ENCODE measurements at regions not wholly inside any gene's neighbourhood (a gene's known extent, or its start where the extent isn't known, plus 50 kb on each side); places are given as distances from the start of the nearest gene placed in this dataset.
A peak's percentile ranks its signal among the peaks of the same experiment; 100 is the strongest.
"Not testable (repeated sequence)": the region's sequence is repeated elsewhere in the genome, so short reads cannot be mapped to it uniquely, and the experiment has no call there.

- not testable (repeated sequence) for DNase-seq
Measured at GRCh38 chr21:32823296-32823695, 51.7 kb upstream of the PAXBP1 start.

GRCh38 chr21:32824950-32825349 lies 53.4 kb upstream of the PAXBP1 start:
- DNase-seq, result no peak

DNA sequence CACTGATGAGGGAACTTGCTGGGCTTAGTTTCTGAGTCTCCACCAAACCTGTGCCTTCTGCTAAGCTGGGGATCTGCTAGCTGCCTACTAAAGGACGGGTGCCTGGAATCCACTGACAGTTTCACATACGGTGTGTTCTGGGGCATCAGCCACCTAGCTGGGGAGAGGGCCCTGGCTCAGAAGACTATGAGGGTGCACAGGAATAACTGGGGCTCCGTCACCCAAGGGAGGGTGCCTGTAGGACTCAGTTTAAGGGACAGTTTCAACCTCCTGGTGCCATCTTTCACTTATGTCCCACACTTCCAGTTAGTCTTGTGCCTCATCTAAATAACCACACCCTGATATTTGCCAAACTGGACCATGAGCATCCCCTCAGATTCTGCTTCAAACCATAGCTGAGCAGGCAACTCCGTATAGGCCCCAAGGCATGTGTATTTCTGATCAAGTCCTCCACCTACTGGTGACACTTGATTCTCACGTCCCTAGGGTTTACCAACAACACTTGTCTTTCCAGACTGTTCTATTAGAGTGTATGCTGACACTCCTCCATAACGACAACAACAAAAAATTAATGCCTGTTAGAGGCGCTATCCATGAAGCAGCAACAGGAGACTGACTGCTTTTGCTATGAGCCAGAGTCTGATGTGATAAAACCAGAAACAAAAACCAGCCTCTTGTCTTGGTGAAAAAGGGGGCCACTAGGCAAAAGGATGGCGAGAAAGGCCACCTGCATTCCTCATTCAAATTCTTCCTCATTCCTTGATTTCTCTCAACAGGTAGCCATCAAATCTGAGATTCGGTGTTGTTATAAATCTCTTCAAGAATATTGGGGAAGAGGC lies 55.0 kb upstream of the PAXBP1 start:
- peak; percentile 85 for DNase-seq

- DNase-seq, result no peak
Measured at GRCh38 chr21:32828908-32829307, 57.4 kb upstream of the PAXBP1 start.

- DNase-seq, result no peak
Measured at GRCh38 chr21:32829504-32829903, 57.9 kb upstream of the PAXBP1 start.

- DNase-seq, result not testable (repeated sequence)
Measured at GRCh38 chr21:32831779-32832178, 60.2 kb upstream of the PAXBP1 start.

- DNase-seq, result no peak
Measured at GRCh38 chr21:32834211-32834915, 62.8 kb upstream of the PAXBP1 start.

DNA sequence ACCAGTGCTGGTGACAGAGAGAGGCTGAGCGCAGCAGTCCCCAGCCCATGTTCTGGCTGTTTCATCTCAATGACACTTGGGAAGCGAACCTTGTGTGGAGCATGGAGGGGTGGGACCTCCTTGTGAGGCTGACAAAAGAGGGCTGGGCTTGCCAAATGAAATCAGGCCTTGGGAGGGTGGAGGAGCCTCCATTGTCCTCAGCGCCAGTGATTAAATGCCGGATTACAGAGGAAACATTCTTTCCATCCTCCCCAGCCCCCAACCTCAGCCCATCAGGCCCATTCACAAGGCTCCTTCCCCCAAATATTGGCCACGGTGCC lies 63.3 kb upstream of the PAXBP1 start:
- DNase-seq, result no peak

DNA sequence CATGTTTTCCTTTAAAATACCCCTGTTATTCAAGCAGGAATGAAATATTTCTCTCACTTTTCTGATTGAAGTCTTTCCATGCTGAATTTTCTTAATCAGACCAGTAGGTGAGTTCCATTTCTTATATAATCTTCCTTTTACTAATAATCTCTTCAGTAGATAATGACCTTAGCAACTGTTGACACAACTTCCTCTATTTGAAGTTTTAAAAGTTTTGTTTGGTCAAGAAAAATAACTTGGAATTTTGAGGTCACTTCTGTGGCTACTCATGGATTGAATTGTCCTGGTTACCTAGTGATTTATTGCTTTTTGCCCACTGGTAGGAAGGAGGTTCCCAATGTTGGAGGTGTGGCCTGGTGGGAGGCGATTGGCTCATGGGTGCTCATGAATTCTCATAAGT lies 70.6 kb upstream of the PAXBP1 start:
- DNase-seq, result no peak

DNA sequence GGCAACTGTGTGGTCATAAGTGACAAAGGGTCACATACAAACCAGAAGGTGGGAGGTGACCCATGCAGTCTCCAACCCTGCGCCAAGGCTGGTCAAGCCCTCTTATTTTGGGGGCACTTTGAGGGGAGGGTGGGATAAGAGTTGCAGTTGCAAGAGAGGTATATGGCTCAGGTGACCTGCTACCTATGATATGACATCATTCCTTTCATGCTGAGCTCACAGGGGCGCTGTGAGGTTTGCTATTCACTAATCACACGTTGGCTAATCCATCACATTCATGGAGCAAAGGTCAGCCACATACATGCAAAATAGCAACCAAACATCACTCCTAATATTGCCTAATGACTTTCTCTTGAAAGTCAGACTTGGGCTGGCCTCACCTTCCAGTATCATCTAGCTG lies 72.0 kb upstream of the PAXBP1 start:
- no peak for DNase-seq

DNA sequence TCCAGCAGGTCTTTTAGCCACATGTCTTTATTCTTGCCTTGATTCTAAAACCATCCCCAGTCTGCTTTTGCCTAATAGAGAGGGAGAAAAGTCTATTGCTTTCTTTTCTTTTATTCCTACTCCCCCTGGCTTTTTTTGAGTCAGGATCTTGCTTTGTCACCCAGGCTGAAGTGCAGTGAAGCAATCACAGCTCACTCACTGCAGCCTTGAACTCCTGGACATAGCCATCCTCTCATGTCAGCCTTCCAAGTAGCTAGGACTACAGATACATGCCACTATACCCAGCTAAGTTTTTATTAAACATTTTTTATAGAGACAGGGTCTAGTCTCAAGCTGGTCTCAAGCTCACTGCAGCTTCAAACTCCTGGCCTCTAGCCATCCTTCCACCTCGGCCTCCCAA lies 72.5 kb upstream of the PAXBP1 start:
- no peak for DNase-seq

- peak; percentile 17 for DNase-seq
Measured at GRCh38 chr21:32844653-32845436, 73.3 kb upstream of the PAXBP1 start.

GRCh38 chr21:32858628-32859027 lies 87.1 kb upstream of the PAXBP1 start:
- DNase-seq, result no peak

DNA sequence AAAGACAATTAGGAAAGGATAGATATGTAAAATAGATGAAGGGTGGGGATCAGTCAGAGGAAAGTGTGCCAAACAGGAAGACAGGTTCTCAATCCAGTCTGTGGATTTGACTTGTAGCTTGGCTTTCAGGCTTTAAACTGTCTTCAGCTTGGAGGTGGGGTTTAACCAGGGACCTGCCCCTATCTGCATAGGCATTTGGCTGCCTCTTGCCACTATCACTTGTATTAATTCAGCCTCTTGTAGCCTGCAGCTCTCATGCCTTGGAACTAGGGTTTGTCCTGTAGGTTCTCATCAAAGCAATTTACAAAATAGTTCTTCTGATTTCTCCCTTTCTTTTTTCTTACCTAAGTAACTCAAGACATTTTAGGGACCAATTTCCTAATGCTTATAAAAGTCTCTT lies 88.8 kb upstream of the PAXBP1 start:
- DNase-seq, result no peak

DNA sequence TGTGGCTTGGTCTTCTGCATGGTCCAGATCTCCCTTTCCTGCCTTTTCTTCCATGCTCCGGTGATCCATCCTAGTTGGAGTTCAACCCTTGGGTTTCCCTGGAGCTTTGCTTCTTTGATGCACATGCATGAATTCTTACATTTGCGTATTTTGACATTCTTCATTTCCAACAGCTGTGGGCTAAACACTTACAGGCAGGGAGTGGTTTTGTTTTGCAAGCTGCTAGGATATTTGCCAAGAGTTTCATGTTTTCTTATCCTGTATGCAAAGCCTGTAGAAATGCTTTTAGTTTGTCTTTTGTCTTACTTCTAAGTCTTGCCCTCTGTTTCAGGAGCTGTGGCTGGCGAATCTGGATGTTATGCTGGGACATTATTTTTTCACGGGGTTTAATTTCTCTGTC lies 90.3 kb upstream of the PAXBP1 start:
- DNase-seq, result no peak

- DNase-seq, result no peak
Measured at GRCh38 chr21:32867597-32867996, 96.0 kb upstream of the PAXBP1 start.

DNA sequence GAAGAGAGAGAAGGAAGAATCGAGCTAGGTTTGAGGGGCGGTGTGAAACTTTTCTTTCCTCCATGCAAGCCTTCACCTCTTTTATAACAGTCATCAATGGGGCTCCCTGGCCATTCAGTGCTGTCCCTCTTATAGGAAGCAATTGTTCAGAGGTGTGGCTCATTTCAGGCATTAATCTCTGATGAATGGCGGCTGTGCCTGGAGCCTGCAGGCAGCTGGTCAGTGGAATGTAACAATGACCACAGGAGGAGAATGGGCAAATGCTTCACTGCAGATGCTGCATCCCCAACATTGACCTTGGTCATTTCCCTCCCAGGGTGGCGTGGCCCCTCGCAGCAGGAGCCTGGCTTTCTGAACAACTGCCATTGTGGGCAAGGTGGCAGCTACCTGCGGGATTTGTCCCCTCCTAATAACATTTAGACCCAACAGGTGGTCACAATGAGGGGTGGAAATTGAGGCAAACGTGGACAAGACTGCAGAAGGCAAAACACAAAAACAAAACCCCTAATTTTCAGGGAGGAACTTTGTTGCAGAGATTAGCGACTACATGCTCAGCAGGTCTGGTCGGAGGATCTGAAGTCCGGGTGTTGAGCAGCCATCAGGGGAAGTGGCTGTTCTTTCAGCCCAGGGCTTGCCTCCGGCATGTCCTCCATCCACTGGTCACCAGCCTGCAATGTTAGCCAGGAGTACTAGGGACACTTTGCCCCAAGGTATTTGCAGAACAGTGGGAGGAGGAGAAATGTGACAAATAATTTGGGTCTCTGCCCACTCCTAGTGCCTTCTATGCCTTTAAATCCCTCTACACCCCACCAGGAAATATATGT lies 97.3 kb upstream of the PAXBP1 start:
- no peak for DNase-seq

DNA sequence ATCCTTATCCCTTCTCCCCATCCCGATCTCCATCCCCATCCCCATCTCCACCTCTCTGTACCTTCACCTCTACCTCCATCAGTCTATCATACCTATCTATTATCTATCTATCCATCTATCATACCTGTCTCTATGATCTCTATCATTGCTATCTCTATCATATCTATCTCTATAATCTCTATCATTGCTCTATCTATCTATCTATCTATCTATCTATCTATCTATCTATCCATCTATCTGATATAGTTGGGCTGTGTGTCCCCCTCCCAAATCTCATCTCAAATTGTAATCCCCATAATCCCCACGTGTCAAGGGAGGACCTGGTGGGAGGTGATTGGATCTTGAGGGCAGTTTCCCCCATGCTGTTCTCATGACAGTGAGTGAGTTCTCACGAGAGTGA lies 97.9 kb upstream of the PAXBP1 start:
- no peak for DNase-seq

GRCh38 chr21:32876426-32876825 lies 104.9 kb upstream of the PAXBP1 start:
- DNase-seq, result no peak

GRCh38 chr21:32877888-32878287 lies 106.3 kb upstream of the PAXBP1 start:
- not testable (repeated sequence) for DNase-seq

- DNase-seq, result peak; percentile 23
Measured at GRCh38 chr21:32878661-32879060, 107.1 kb upstream of the PAXBP1 start.

DNA sequence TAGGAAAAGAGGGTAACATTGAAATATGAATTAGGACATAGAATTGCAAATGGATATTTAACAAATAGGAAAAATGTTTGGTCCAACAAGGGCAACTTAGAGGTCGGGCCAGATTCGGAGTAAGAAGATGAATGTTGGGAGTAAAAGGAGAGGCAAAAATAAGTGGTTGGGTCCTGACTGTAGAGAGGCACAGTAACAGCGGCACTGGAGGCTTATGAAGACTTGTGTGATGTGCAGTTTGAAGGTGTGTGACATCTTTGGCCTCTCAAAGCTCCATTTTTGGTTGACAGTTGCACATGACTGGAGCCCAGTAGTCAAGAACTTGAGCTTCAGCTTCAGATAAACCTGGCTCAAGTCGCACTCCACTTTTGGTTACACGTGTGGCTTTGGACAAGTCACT lies 109.9 kb upstream of the PAXBP1 start:
- DNase-seq, result no peak

- no peak for DNase-seq
Measured at GRCh38 chr21:32884062-32884461, 112.5 kb upstream of the PAXBP1 start.
